Breast epithelium (tissue), 4 donors: ENCODE measurements at regions not wholly inside any gene's neighbourhood (a gene's known extent, or its start where the extent isn't known, plus 50 kb on each side); places are given as distances from the start of the nearest gene placed in this dataset.

ENCODE experiments used
- DNase-seq, 2 donors: peaks; one replicate each; pipeline ENCODE4 v3.0.0-alpha.2; 2019; ENCODE audit warnings: low spot score in 2 of 2
- H3K27ac ChIP-seq, 2 donors: fragments of 200-600 bp; sonication (generic) in 1 of 2; one replicate each; pipeline ENCODE4 v1.5.1; 2016 to 2019; ENCODE audit warnings: mild to moderate bottlenecking in 1 of 2
- H3K27me3 ChIP-seq, 2 donors: fragments of 200-600 bp; sonication (generic) in 1 of 2; one replicate each; pipeline versions ENCODE4 v1.5.1 to v1.6.0; 2017 to 2019; ENCODE audit warnings: control low read depth in 1 of 2, mild to moderate bottlenecking in 1 of 2
- H3K36me3 ChIP-seq: fragments of 200-600 bp; one replicate; pipeline ENCODE4 v1.5.1; 2019
- H3K4me1 ChIP-seq, 2 donors: fragments of 200-600 bp; sonication (generic); one replicate each; pipeline ENCODE4 v1.5.1; 2016 to 2019; ENCODE audit warnings: control low read depth in 1 of 2
- H3K4me3 ChIP-seq, 3 donors: fragments of 200-600 bp; sonication (generic); 1 replicate in 2 of 3; 2 replicates in 1 of 3; pipeline ENCODE4 v1.5.1; 2016 to 2019; ENCODE audit warnings: mild to moderate bottlenecking in 3 of 3, moderate library complexity in 2 of 3
- H3K9me3 ChIP-seq, 2 donors: fragments of 200-600 bp; sonication (generic) in 1 of 2; one replicate each; pipeline ENCODE4 v1.5.1; 2016 to 2019; ENCODE audit warnings: control low read depth in 1 of 2
- POLR2A ChIP-seq: fragments of 450-650 bp; IDR thresholded peaks from one replicate; pipeline ENCODE4 v1.6.1; 2016; ENCODE audit warnings: antibody characterized with exemption, mild to moderate bottlenecking, moderate library complexity
- POLR2AphosphoS5 ChIP-seq, 3 donors: sonication (generic); formaldehyde crosslinking; IDR thresholded peaks; one replicate each; pipeline ENCODE4 v1.6.1; 2017; ENCODE audit warnings: antibody characterized with exemption in 3 of 3
- intact Hi-C: fragments of 100-400 bp; cut with DNase I; formaldehyde crosslinking; loops from one replicate; pipeline ENCODE4 v1.15.1; 2023; ENCODE audit warnings: low total_unique reads
- TF ChIP-seq, protein P1 (sequence below), 3 donors: fragments of 450-650 bp; IDR thresholded peaks; one replicate each; pipeline ENCODE4 v1.5.1; 2016 to 2017; ENCODE audit warnings: antibody characterized with exemption in 3 of 3, mild to moderate bottlenecking in 3 of 3, moderate library complexity in 3 of 3

DNA sequence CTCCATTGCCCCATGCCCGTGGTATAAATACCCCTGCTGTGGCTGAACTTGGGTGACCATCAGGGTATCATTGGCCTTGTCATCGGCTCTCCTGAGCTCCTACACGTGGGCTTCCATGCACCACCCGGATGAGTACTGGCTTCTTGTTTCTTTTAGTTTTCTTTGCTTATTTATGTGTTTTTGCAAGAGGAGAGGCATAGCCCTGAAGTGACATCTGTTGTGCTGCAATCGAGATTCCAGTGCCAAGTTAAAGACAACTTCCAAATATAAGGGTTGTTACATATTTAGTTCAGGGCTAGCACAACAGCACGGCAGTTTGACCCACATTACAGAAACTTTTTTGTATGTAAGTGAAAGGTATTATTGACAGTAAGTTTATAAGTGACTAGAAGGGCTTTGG lies 1087.1 kb downstream of the TBC1D22A start:
- peaks cover 0 to 31% of the 10 kb centered on the region in 2 donors for H3K27me3 ChIP-seq
- intact Hi-C loops = no loop called here
- no peaks in the 10 kb centered on the region for H3K9me3 ChIP-seq

DNA sequence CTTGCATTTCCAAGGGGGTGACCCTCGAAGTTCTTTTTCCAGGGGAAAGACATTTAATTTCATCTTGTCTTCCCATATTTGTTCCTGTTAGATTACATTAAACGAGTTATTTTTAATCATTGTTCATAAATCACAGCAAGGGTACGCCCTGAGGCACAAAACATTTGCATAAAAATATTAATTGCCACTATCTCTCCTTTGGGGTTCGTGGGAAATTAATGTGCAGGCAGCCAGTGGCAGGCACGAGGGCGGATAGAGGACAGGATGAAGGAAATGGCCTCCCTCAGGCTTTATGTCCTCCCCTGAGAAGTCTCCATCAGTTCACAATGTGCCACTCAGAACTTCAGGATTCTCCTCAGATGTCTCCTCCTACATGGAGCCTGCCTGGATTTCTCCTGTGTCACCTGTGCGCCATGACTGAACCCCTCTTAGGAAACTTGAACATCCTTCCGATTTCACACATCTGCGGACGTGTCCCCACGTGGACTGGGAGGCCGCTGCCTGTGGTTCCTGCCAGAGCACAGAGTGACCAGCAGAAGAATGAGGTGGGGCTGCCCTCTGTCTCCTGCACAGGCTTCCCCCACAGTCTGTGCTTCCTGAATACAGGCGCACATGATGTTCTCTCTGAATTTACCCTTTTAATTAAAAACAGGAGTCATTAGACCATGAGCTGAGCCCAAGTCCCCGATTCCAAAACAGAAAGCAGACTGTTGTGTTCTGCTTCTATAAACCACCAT lies 1085.9 kb downstream of the TBC1D22A start:
- no peaks in the 10 kb centered on the region for H3K36me3 ChIP-seq
- H3K27me3 ChIP-seq = peaks cover 0 to 44% of the 10 kb centered on the region in 2 donors
- no peaks in the 10 kb centered on the region for H3K9me3 ChIP-seq
- no peaks in the 10 kb centered on the region for H3K4me1 ChIP-seq
- no peak overlapping the region for H3K27ac ChIP-seq
- no peak for DNase-seq
- H3K4me3 ChIP-seq = no peak overlapping the region
- intact Hi-C loops = no loop called here
- TF ChIP-seq POLR2A = no peak
- TF ChIP-seq, protein P1, sequence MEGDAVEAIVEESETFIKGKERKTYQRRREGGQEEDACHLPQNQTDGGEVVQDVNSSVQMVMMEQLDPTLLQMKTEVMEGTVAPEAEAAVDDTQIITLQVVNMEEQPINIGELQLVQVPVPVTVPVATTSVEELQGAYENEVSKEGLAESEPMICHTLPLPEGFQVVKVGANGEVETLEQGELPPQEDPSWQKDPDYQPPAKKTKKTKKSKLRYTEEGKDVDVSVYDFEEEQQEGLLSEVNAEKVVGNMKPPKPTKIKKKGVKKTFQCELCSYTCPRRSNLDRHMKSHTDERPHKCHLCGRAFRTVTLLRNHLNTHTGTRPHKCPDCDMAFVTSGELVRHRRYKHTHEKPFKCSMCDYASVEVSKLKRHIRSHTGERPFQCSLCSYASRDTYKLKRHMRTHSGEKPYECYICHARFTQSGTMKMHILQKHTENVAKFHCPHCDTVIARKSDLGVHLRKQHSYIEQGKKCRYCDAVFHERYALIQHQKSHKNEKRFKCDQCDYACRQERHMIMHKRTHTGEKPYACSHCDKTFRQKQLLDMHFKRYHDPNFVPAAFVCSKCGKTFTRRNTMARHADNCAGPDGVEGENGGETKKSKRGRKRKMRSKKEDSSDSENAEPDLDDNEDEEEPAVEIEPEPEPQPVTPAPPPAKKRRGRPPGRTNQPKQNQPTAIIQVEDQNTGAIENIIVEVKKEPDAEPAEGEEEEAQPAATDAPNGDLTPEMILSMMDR (IDR thresholded peaks at IDR 0.05) = no peak
- TF ChIP-seq POLR2AphosphoS5 (IDR thresholded peaks at IDR 0.05) = no peak

More for the DNA sequence above, 1087.1 kb downstream of the TBC1D22A start:
- Histone ChIP-seq H3K4me1 (no peaks in the 10 kb centered on the region), H3K27ac (no peak overlapping the region), H3K4me3 (no peak overlapping the region), H3K36me3 (no peaks in the 10 kb centered on the region)
- TF ChIP-seq POLR2AphosphoS5 (IDR thresholded peaks at IDR 0.05) = no peak
- TF ChIP-seq, protein P1 (IDR thresholded peaks at IDR 0.05) = no peak
- no peak for TF ChIP-seq POLR2A
- DNase-seq = no peak

GRCh38 chr22:47847131-47847890 lies 1084.9 kb downstream of the TBC1D22A start:
- Histone ChIP-seq H3K27me3 (peaks cover 0 to 44% of the 10 kb centered on the region in 2 donors), H3K36me3 (no peaks in the 10 kb centered on the region), H3K9me3 (no peaks in the 10 kb centered on the region), H3K4me1 (no peaks in the 10 kb centered on the region), H3K4me3 (no peak overlapping the region), H3K27ac (no peak overlapping the region)
- no peak for DNase-seq
- intact Hi-C loops = no loop called here
- TF ChIP-seq, protein P1 (IDR thresholded peaks at IDR 0.05) = no peak
- TF ChIP-seq POLR2AphosphoS5 (IDR thresholded peaks at IDR 0.05) (no peak), POLR2A (no peak)

- no peak overlapping the region for H3K27ac ChIP-seq
- intact Hi-C loops = no loop called here
- H3K4me1 ChIP-seq = no peaks in the 10 kb centered on the region
- no peaks in the 10 kb centered on the region for H3K9me3 ChIP-seq
- no peak for DNase-seq
- TF ChIP-seq POLR2A = no peak
- no peak for TF ChIP-seq POLR2AphosphoS5 (IDR thresholded peaks at IDR 0.05)
- TF ChIP-seq, protein P1 (IDR thresholded peaks at IDR 0.05) = no peak
- peaks cover 0 to 49% of the 10 kb centered on the region in 2 donors for H3K27me3 ChIP-seq
- no peaks in the 10 kb centered on the region for H3K36me3 ChIP-seq
- no peak overlapping the region for H3K4me3 ChIP-seq
Measured at GRCh38 chr22:47846206-47846605, 1083.8 kb downstream of the TBC1D22A start.

DNA sequence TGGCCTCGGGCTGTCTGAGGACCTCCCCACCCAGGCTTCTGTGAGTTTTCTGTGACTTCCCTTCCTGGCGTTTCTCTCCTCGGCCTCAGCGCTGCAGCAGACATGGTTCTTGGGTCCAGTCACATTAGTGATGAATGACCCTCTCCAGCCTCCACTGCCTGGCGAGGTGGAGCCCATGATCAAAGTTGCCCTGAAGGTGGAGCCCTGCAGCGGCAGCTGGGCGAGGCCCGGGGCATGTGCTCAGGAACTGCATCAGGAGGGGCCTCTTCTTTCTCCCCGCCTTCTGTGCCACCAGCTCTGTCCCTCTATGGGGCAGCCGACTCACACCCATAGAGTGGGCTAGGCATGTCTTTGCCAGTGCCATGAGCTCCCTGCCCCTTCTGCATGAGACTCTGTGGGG lies 1079.7 kb downstream of the TBC1D22A start:
- H3K27me3 ChIP-seq = peaks cover 0 to 54% of the 10 kb centered on the region in 2 donors
- no peaks in the 10 kb centered on the region for H3K9me3 ChIP-seq
- H3K4me1 ChIP-seq = no peaks in the 10 kb centered on the region
- intact Hi-C loops = no loop called here
- no peak overlapping the region for H3K4me3 ChIP-seq
- no peak for DNase-seq
- H3K36me3 ChIP-seq = no peaks in the 10 kb centered on the region
- H3K27ac ChIP-seq = no peak overlapping the region
- TF ChIP-seq, protein P1 (IDR thresholded peaks at IDR 0.05) = no peak
- TF ChIP-seq POLR2AphosphoS5 (IDR thresholded peaks at IDR 0.05) (no peak), POLR2A (no peak)
